ENCODE measurements at regions not wholly inside any gene's neighbourhood (a gene's known extent, or its start where the extent isn't known, plus 50 kb on each side); places are given as distances from the start of the nearest gene placed in this dataset.

DNA sequence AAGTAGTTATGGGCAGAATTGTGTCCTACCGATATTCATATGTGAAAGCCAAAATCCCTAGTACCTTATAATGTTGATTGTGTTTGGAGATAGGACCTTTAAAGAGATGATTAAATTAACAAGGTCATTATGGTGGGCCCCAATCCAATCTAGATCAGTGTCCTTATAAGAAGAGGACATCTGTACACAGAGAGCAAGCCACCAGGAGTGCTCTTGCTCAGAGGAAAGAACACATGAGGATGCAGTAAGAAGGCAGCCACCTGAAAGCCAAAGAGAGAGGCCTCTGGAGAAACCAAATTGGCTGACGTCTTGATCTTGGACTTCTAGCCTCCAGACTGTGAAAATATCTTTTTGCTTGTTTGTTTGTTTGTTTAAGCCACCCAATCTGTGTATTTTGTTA, 1290.8 kb upstream of the PABPC4L start:
- TF ChIP-seq POLR2A (IDR thresholded peaks at IDR 0.05), result no peak
- TF ChIP-seq, protein P1, sequence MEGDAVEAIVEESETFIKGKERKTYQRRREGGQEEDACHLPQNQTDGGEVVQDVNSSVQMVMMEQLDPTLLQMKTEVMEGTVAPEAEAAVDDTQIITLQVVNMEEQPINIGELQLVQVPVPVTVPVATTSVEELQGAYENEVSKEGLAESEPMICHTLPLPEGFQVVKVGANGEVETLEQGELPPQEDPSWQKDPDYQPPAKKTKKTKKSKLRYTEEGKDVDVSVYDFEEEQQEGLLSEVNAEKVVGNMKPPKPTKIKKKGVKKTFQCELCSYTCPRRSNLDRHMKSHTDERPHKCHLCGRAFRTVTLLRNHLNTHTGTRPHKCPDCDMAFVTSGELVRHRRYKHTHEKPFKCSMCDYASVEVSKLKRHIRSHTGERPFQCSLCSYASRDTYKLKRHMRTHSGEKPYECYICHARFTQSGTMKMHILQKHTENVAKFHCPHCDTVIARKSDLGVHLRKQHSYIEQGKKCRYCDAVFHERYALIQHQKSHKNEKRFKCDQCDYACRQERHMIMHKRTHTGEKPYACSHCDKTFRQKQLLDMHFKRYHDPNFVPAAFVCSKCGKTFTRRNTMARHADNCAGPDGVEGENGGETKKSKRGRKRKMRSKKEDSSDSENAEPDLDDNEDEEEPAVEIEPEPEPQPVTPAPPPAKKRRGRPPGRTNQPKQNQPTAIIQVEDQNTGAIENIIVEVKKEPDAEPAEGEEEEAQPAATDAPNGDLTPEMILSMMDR (IDR thresholded peaks at IDR 0.05), result no peak

Measured in thyroid gland (tissue), 4 donors.